WTC11 (cell line): ENCODE measurements at regions not wholly inside any gene's neighbourhood (a gene's known extent, or its start where the extent isn't known, plus 50 kb on each side); places are given as distances from the start of the nearest gene placed in this dataset.

Source experiments
- ATAC-seq: fragments of 200-7000 bp; cut with Tn5 transposase; 2 replicates; pipeline ENCODE4 v1.10.0; 2021; ENCODE audit warnings: mild to moderate bottlenecking, moderate library complexity
- CTCF ChIA-PET: fragments of 300-600 bp; sonication (Branson Sonifier 250); formaldehyde crosslinking; loops from one replicate; lab custom pipeline; 2021; ENCODE audit warnings: antibody characterized with exemption; lab: Charles Lee
- POLR2A ChIA-PET: fragments of 350-600 bp; sonication (Branson Sonifier 250); formaldehyde crosslinking; loops from one replicate; lab custom pipeline; 2021; ENCODE audit warnings: antibody characterized with exemption; lab: Charles Lee
- DNase-seq: peaks from one replicate; pipeline ENCODE4 v3.0.0; 2021; ENCODE audit warnings: low spot score
- H3K27ac Mint-ChIP-seq: 2 replicates; pipeline ENCODE4 v1.8.0; 2021; ENCODE audit warnings: mixed read lengths
- H3K27me3 Mint-ChIP-seq: 2 replicates; pipeline ENCODE4 v1.8.0; 2021; ENCODE audit warnings: low read depth, mild to moderate bottlenecking, moderate library complexity, mixed read lengths
- H3K36me3 Mint-ChIP-seq: 2 replicates; pipeline ENCODE4 v1.8.0; 2021; ENCODE audit warnings: mixed read lengths
- H3K4me1 Mint-ChIP-seq: 2 replicates; pipeline ENCODE4 v1.8.0; 2022; ENCODE audit warnings: mixed read lengths
- H3K4me3 Mint-ChIP-seq: 2 replicates; pipeline ENCODE4 v1.8.0; 2021; ENCODE audit warnings: mild to moderate bottlenecking, moderate library complexity, mixed read lengths
- H3K9me3 Mint-ChIP-seq: 2 replicates; pipeline ENCODE4 v1.8.0; 2021; ENCODE audit warnings: mixed read lengths
- AR ChIP-seq: fragments of 250-450 bp; sonication (Bioruptor Pico); IDR thresholded peaks from 2 replicates; pipeline ENCODE4 v1.9.0; 2021; ENCODE audit warnings: mild to moderate bottlenecking
- ATF1 ChIP-seq: sonication (generic); formaldehyde crosslinking; IDR thresholded peaks from 2 replicates; pipeline ENCODE4 v1.8.1; 2023; ENCODE audit warnings: mild to moderate bottlenecking, moderate library complexity, missing genetic modification reagents
- CREM ChIP-seq: sonication (generic); formaldehyde crosslinking; IDR thresholded peaks from 2 replicates; pipeline ENCODE4 v1.8.1; 2022; ENCODE audit warnings: mild to moderate bottlenecking, missing genetic modification reagents, moderate library complexity
- EMX1 ChIP-seq: fragments of 250-450 bp; sonication (Bioruptor Pico); IDR thresholded peaks from 2 replicates; pipeline ENCODE4 v1.8.0; 2021; ENCODE audit warnings: mild to moderate bottlenecking
- ESRRA ChIP-seq: sonication (generic); formaldehyde crosslinking; IDR thresholded peaks from 2 replicates; pipeline ENCODE4 v1.8.1; 2022; ENCODE audit warnings: mild to moderate bottlenecking, missing genetic modification reagents, borderline replicate concordance
- FOXP1 ChIP-seq: sonication (generic); formaldehyde crosslinking; IDR thresholded peaks from 2 replicates; pipeline ENCODE4 v1.8.0; 2022; ENCODE audit warnings: missing genetic modification reagents, mild to moderate bottlenecking, moderate library complexity, borderline replicate concordance
- IRF2 ChIP-seq: sonication (generic); formaldehyde crosslinking; IDR thresholded peaks from 2 replicates; pipeline ENCODE4 v1.8.0; 2022; ENCODE audit warnings: low read depth, missing genetic modification reagents, borderline replicate concordance
- MAX ChIP-seq: sonication (generic); formaldehyde crosslinking; IDR thresholded peaks from 2 replicates; pipeline ENCODE4 v1.8.0; 2022; ENCODE audit warnings: mild to moderate bottlenecking, missing genetic modification reagents
- MLX ChIP-seq: sonication (generic); formaldehyde crosslinking; IDR thresholded peaks from 2 replicates; pipeline ENCODE4 v1.8.1; 2023; ENCODE audit warnings: mild to moderate bottlenecking, missing genetic modification reagents, moderate library complexity
- MYBL2 ChIP-seq: sonication (generic); formaldehyde crosslinking; IDR thresholded peaks from 2 replicates; pipeline ENCODE4 v1.8.1; 2023; ENCODE audit warnings: mild to moderate bottlenecking, moderate library complexity, missing genetic modification reagents
- OVOL2 ChIP-seq: fragments of 250-450 bp; sonication (Bioruptor Pico); IDR thresholded peaks from 2 replicates; pipeline ENCODE4 v1.9.0; 2021; ENCODE audit warnings: mild to moderate bottlenecking, borderline replicate concordance
- SMAD3 ChIP-seq: sonication (generic); formaldehyde crosslinking; IDR thresholded peaks from 2 replicates; pipeline ENCODE4 v1.8.0; 2022; ENCODE audit warnings: missing genetic modification reagents, mild to moderate bottlenecking, borderline replicate concordance
- SMAD4 ChIP-seq: sonication (generic); formaldehyde crosslinking; IDR thresholded peaks from 2 replicates; pipeline ENCODE4 v1.8.0; 2022; ENCODE audit warnings: mild to moderate bottlenecking, missing genetic modification reagents
- SP1 ChIP-seq: sonication (generic); formaldehyde crosslinking; conservative IDR thresholded peaks from 2 replicates; pipeline ENCODE4 v1.8.1; 2022; ENCODE audit warnings: missing genetic modification reagents
- TEAD1 ChIP-seq: sonication (generic); formaldehyde crosslinking; IDR thresholded peaks from 2 replicates; pipeline ENCODE4 v1.8.0; 2022; ENCODE audit warnings: mild to moderate bottlenecking, missing genetic modification reagents
- ZMAT4 ChIP-seq: fragments of 250-450 bp; sonication (Bioruptor Pico); IDR thresholded peaks from 2 replicates; pipeline ENCODE4 v1.9.0; 2021; ENCODE audit warnings: mild to moderate bottlenecking
- ZNF219 ChIP-seq: sonication (generic); formaldehyde crosslinking; IDR thresholded peaks from 2 replicates; pipeline ENCODE4 v1.8.0; 2023; ENCODE audit warnings: missing genetic modification reagents, mild to moderate bottlenecking, borderline replicate concordance
- ZNF232 ChIP-seq: sonication (generic); formaldehyde crosslinking; IDR thresholded peaks from 2 replicates; pipeline ENCODE4 v1.8.0; 2022; ENCODE audit warnings: mild to moderate bottlenecking, missing genetic modification reagents
- ZNF263 ChIP-seq: sonication (generic); formaldehyde crosslinking; IDR thresholded peaks from 2 replicates; pipeline ENCODE4 v1.8.1; 2022; ENCODE audit warnings: low read depth, mild to moderate bottlenecking, moderate library complexity, missing genetic modification reagents
- ZNF396 ChIP-seq: fragments of 250-450 bp; sonication (Bioruptor Pico); IDR thresholded peaks from 2 replicates; pipeline ENCODE4 v1.8.0; 2021; ENCODE audit warnings: mild to moderate bottlenecking, moderate library complexity, borderline replicate concordance
- ZSCAN18 ChIP-seq: fragments of 250-450 bp; sonication (Bioruptor Pico); IDR thresholded peaks from 2 replicates; pipeline ENCODE4 v2.1.2; 2022; ENCODE audit warnings: mild to moderate bottlenecking, moderate library complexity
- TF ChIP-seq, protein P1 (sequence below): fragments of 250-450 bp; sonication (Bioruptor Pico); conservative IDR thresholded peaks from 2 replicates; pipeline ENCODE4 v1.9.0; 2021; ENCODE audit warnings: mild to moderate bottlenecking
- TF ChIP-seq, protein P2 (sequence below): sonication (generic); formaldehyde crosslinking; IDR thresholded peaks from 2 replicates; pipeline ENCODE4 v1.8.0; 2022; ENCODE audit warnings: mild to moderate bottlenecking, missing genetic modification reagents
- TF ChIP-seq, protein P3 (sequence below): sonication (generic); formaldehyde crosslinking; IDR thresholded peaks from 2 replicates; pipeline ENCODE4 v1.8.1; 2023; ENCODE audit warnings: mild to moderate bottlenecking, missing genetic modification reagents

GRCh38 chr11:129593098-129593497 lies 217.4 kb downstream of the BARX2 start (continued):
- TF ChIP-seq ZSCAN18 (CRISPR knock-in tag) (no peak), EMX1 (CRISPR knock-in tag) (no peak), ZMAT4 (CRISPR knock-in tag) (no peak), IRF2 (CRISPR knock-in tag) (no peak), SMAD3 (no peak)
- TF ChIP-seq, protein P1, sequence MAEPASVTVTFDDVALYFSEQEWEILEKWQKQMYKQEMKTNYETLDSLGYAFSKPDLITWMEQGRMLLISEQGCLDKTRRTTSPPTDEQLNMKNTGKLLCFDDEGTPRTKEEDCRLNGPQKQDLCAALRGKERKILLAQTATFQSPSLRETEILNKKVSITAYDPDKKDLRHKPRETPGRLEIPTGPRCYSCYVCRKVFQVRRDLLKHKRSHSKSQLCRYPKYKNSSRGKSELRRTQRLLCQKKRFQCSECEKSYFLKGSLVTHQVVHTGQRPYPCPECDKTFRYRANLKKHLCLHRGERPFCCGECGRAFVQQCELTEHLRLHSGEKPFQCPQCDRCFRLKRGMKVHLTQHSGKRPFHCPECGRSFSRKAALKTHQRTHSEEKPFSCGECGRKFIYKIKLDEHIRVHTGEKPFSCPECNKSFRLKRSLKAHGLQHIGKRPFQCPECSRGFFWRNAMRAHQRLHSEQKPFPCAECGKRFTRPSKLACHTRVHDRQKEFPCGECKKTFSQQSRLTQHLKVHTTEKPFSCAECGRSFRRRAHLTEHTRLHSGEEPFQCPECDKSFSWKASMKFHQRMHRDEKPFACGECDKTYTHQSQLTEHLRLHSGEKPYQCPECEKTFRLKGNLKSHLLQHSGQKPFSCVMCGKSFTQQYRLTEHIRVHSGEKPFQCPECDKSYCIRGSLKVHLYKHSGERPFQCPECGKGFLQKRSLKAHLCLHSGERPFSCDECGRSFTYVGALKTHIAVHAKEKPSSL, result no peak
- TF ChIP-seq, protein P2, sequence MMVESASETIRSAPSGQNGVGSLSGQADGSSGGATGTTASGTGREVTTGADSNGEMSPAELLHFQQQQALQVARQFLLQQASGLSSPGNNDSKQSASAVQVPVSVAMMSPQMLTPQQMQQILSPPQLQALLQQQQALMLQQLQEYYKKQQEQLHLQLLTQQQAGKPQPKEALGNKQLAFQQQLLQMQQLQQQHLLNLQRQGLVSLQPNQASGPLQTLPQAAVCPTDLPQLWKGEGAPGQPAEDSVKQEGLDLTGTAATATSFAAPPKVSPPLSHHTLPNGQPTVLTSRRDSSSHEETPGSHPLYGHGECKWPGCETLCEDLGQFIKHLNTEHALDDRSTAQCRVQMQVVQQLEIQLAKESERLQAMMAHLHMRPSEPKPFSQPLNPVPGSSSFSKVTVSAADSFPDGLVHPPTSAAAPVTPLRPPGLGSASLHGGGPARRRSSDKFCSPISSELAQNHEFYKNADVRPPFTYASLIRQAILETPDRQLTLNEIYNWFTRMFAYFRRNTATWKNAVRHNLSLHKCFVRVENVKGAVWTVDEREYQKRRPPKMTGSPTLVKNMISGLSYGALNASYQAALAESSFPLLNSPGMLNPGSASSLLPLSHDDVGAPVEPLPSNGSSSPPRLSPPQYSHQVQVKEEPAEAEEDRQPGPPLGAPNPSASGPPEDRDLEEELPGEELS (CRISPR knock-in tag), result no peak

GRCh38 chr11:129595038-129595962 lies 219.7 kb downstream of the BARX2 start:
- ChIA-PET POLR2A (no interaction called here), CTCF (no interaction called here)
- Mint-ChIP-seq H3K4me3 (no peak overlapping the region), H3K4me1 (peaks cover 10% of the 10 kb centered on the region; the same call in 1 of the 2 replicates), H3K9me3 (peaks cover 7% of the 10 kb centered on the region), H3K27me3 (peaks cover 4% of the 10 kb centered on the region; the same call in 1 of the 2 replicates), H3K36me3 (no peaks in the 10 kb centered on the region), H3K27ac (no peak overlapping the region)
- no peak for DNase-seq
- no peak for ATAC-seq
- TF ChIP-seq SMAD4 (CRISPR knock-in tag) (no peak), ZNF232 (CRISPR knock-in tag) (no peak), FOXP1 (CRISPR knock-in tag) (no peak), ATF1 (CRISPR knock-in tag) (no peak), MLX (CRISPR knock-in tag) (no peak), MYBL2 (no peak), ZNF263 (no peak), CREM (CRISPR knock-in tag) (no peak), SP1 (CRISPR knock-in tag) (no peak), AR (CRISPR knock-in tag) (no peak), SMAD3 (no peak), ZNF219 (CRISPR knock-in tag) (no peak), ZNF396 (CRISPR knock-in tag) (no peak), ESRRA (no peak), OVOL2 (CRISPR knock-in tag) (no peak), TEAD1 (CRISPR knock-in tag) (no peak), MAX (CRISPR knock-in tag) (no peak)
- TF ChIP-seq, protein P3, sequence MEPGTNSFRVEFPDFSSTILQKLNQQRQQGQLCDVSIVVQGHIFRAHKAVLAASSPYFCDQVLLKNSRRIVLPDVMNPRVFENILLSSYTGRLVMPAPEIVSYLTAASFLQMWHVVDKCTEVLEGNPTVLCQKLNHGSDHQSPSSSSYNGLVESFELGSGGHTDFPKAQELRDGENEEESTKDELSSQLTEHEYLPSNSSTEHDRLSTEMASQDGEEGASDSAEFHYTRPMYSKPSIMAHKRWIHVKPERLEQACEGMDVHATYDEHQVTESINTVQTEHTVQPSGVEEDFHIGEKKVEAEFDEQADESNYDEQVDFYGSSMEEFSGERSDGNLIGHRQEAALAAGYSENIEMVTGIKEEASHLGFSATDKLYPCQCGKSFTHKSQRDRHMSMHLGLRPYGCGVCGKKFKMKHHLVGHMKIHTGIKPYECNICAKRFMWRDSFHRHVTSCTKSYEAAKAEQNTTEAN (CRISPR knock-in tag), result no peak
